ENCODE measurements at regions not wholly inside any gene's neighbourhood (a gene's known extent, or its start where the extent isn't known, plus 50 kb on each side); places are given as distances from the start of the nearest gene placed in this dataset.

DNA sequence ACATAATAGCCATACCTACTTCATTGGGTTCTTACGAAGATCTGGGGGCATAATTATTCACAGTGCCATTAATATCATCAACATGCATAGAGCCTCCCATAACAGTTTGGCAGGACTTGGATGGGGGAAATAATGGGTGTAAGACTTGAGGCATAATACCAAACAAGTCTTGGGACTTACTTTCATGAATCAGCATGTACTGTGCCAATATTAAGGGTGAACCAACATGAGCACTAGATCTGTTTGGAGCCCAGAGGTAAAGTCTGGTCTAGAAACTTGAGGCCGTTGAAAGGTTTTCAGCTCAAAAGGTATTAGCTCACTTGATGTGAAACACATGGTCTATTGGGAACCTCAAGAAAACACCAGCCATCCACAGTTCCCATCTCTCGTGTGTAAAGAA lies 56.7 kb upstream of the ZC3H11B start:
- DNase-seq (ENCODE audit: low read depth): no peak

DNA sequence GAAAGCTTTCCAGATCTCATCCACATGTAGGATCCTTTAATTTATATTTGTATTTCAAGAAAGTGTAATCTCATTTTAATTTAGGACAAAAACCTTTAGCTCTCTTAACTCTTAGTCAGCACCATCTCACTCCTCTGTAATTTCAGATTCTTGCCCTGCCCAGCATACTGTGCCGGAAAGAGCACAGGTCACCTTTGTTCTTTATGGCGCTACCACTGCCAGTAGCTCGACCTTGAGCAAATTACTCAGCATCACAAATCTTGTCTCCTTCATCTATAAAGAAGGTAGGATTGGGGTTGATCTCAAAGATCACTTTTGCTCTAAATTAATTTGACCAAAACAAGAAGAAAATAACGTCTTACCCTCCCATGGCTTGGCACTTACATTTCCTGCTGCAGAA lies 56.1 kb upstream of the ZC3H11B start:
- DNase-seq (ENCODE audit: low read depth): no peak

DNA sequence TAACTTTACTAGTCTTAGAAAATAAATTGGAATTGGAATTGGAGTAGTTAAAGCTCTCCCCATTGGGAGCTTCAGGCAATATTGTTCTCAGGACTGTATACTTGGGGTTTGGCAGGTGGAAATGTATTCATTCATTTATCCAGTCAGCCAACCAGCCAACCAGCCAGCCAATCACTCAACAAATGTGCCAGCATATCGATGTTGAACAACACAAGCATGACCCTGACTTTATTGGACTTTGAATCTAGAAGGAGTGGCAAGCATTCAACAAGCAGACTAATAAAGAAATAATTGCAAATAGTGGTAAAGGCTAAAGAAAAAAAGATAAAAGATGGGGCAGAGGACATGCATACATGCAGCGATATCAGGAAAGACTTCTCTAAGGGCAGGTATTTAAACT lies 55.5 kb upstream of the ZC3H11B start:
- no peak for DNase-seq (ENCODE audit: low read depth)

DNA sequence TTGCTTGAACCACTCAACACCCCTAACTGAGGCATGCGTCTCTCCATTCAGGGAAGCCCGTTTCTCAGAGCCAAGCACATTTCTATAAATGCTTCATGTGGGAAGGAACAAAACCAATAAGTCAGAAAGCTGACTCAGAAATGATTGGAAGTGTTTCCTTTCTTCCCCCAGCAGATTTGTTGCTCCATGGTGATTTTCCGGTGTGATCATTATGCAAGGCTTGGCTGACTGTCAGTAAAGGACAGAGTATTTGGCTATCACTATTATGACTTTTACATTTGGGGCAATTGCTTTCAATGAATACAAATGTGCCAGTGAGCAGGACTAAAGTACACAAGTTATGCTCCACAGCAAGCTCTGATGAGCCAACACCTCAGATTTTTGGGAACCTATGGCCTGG lies 53.3 kb upstream of the ZC3H11B start:
- DNase-seq (ENCODE audit: low read depth): no peak

DNA sequence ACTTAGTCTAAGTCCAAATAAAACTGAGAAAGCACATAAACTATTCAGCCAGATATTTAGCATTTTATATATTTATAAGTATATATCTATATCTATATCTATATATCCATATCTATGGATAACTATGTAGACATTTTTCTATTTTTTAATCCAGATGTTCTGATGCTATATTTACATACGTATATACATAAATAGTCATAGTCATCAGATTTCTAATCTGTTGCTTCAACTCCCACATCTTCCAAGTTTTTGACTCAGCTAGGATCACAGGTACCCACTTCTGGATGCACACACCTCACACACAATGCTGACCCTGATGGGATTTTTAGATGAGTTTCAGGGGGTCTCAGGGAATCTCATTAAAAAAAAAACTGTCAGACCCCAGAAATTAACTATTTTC lies 52.2 kb upstream of the ZC3H11B start:
- DNase-seq (ENCODE audit: low read depth): no peak

DNA sequence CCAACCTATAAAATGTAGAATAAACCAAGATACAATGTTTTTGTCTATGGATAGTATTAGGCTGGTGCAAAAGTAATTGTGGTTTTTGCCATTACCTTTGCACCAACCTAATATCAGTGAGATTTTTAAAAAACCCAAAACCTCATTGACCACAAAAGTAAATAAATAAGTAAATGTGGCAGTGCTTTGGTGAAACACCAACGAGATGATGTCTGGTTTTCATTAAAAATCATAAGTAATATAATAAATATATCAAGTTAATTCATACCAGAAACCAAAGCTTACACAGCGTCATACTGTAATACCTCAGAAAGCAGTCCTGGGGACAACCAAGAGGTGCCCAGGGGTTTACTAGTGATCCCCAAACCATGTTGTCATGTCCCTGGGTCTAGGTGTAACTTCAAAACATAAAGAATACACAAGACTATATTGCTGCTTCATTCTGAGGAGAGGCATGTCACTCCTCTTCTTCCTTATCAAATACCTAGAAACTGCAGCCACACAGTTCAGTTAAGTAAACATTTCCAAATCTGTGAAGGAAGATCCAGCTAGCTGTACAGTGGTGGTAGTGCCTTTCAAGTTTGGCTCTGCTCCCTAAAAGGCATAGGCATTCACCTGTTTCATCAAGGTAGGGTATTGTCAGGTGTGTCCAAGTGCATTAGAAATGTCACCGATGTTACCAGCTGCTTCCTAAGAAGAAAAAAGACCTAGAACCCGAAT lies 51.6 kb upstream of the ZC3H11B start:
- DNase-seq (ENCODE audit: low read depth): no peak

Measured in non-pigmented ciliary epithelial cell (primary cell).